SU-DHL-6 (cell line): ENCODE measurements at regions not wholly inside any gene's neighbourhood (a gene's known extent, or its start where the extent isn't known, plus 50 kb on each side); places are given as distances from the start of the nearest gene placed in this dataset.

ENCODE experiments used
- CTCF ChIP-seq: fragments of 200-600 bp; sonication (generic); IDR thresholded peaks from one replicate; pipeline ENCODE4 v1.5.1; 2017; ENCODE audit warnings: antibody characterized with exemption, mild to moderate bottlenecking, low read length, moderate library complexity; ENCODE audit not compliant: insufficient read depth, poor library complexity, severe bottlenecking
- EZH2phosphoT487 ChIP-seq: fragments of 200-600 bp; sonication (generic), shearing (Covaris generic); conservative IDR thresholded peaks from 2 replicates; pipeline ENCODE4 v1.6.1; 2018; ENCODE audit warnings: mild to moderate bottlenecking, antibody characterized with exemption, low read length, moderate library complexity, mixed read lengths

GRCh38 chr9:75432386-75432785, 344.1 kb downstream of the OSTF1 start:
- TF ChIP-seq CTCF (no peak), EZH2phosphoT487 (no peak)
